SK-N-SH (cell line): ENCODE measurements at regions not wholly inside any gene's neighbourhood (a gene's known extent, or its start where the extent isn't known, plus 50 kb on each side); places are given as distances from the start of the nearest gene placed in this dataset.

ENCODE experiments used
- CTCF ChIA-PET: fragments of 300-600, 350-600 bp; formaldehyde crosslinking; extraction: SDS; loops from one replicate; lab custom pipeline; 2021; lab: Yijun Ruan, JAX
- POLR2A ChIA-PET: fragments of 350-600 bp; sonication (Branson Sonifier 250); formaldehyde crosslinking; extraction: SDS; loops from one replicate; lab custom pipeline; 2020; ENCODE audit warnings: antibody characterized with exemption, inconsistent platforms; lab: Yijun Ruan, JAX
- DNase-seq: peaks from one replicate; pipeline ENCODE4 v3.0.0; 2012
- H2AFZ ChIP-seq: fragments of 200-600 bp; sonication (generic); 2 replicates; pipeline ENCODE4 v1.8.1; 2016; ENCODE audit warnings: antibody characterized with exemption, mild to moderate bottlenecking, low read depth
- H3F3A ChIP-seq: fragments of 200-600 bp; sonication (generic); replicated peaks from 2 replicates; pipeline ENCODE3; 2016; ENCODE audit warnings: antibody characterized with exemption, mild to moderate bottlenecking; ENCODE audit not compliant: insufficient read depth
- H3K27ac ChIP-seq, 2 experiments: fragments of 200-500 bp in 1 of 2; fragments of 200-600 bp in 1 of 2; sonication (Bioruptor generic) in 1 of 2; sonication (generic), shearing (Covaris generic) in 1 of 2; 2 replicates each; pipeline versions ENCODE4 v1.5.1 to v1.6.1; 2014 to 2016; ENCODE audit warnings: low read depth in 2 of 2, inconsistent platforms in 1 of 2, low read length in 1 of 2, mild to moderate bottlenecking in 1 of 2, mixed read lengths in 1 of 2
- H3K27me3 ChIP-seq: fragments of 200-600 bp; sonication (generic), shearing (Covaris generic); 2 replicates; pipeline ENCODE4 v1.6.1; 2016; ENCODE audit warnings: mixed run types; ENCODE audit not compliant: insufficient read depth
- H3K36me3 ChIP-seq, 2 experiments: fragments of 200-500 bp in 1 of 2; fragments of 200-600 bp in 1 of 2; sonication (Bioruptor generic) in 1 of 2; sonication (generic) in 1 of 2; replicated peaks in 1 of 2; 2 replicates each; pipeline versions ENCODE3 to v1.5.1; 2014 to 2016; ENCODE audit warnings: low read length in 1 of 2, mild to moderate bottlenecking in 1 of 2; ENCODE audit not compliant: insufficient read depth in 2 of 2, control insufficient read depth in 1 of 2
- H3K4me1 ChIP-seq, 2 experiments: fragments of 200-500 bp in 1 of 2; fragments of 200-600 bp in 1 of 2; sonication (Bioruptor generic) in 1 of 2; sonication (generic), shearing (Covaris generic) in 1 of 2; 2 replicates each; pipeline versions ENCODE4 v1.5.1 to v1.6.1; 2014 to 2016; ENCODE audit warnings: low read depth in 1 of 2, low read length in 1 of 2, mixed run types in 1 of 2; ENCODE audit not compliant: insufficient read depth in 2 of 2, control insufficient read depth in 1 of 2
- H3K4me2 ChIP-seq: fragments of 200-600 bp; sonication (generic), shearing (Covaris generic); 2 replicates; pipeline ENCODE4 v1.6.1; 2017; ENCODE audit warnings: mixed run types
- H3K4me3 ChIP-seq, 2 experiments: fragments of 200-500 bp in 1 of 2; fragments of 200-600 bp in 1 of 2; sonication (Bioruptor generic) in 1 of 2; sonication (generic), shearing (Covaris generic) in 1 of 2; 2 replicates each; pipeline versions ENCODE4 v1.5.1 to v1.8.1; 2014 to 2016; ENCODE audit warnings: low read depth in 2 of 2, inconsistent platforms in 1 of 2, low read length in 1 of 2, mild to moderate bottlenecking in 1 of 2, mixed read lengths in 1 of 2, moderate library complexity in 1 of 2
- H3K79me2 ChIP-seq: fragments of 200-600 bp; sonication (generic); 2 replicates; pipeline ENCODE4 v1.8.1; 2017; ENCODE audit warnings: mild to moderate bottlenecking; ENCODE audit not compliant: insufficient read depth
- H3K9ac ChIP-seq: fragments of 200-600 bp; sonication (generic); 2 replicates; pipeline ENCODE4 v1.6.1; 2017; ENCODE audit warnings: mixed run types
- H3K9me2 ChIP-seq: fragments of 200-600 bp; sonication (generic); 2 replicates; pipeline ENCODE4 v1.6.1; 2017; ENCODE audit warnings: mixed run types
- H3K9me3 ChIP-seq: fragments of 200-600 bp; sonication (generic); 2 replicates; pipeline ENCODE4 v1.6.1; 2017; ENCODE audit warnings: mixed run types, mild to moderate bottlenecking, moderate library complexity
- H4K20me1 ChIP-seq: fragments of 200-600 bp; sonication (generic); 2 replicates; pipeline ENCODE4 v1.6.1; 2017; ENCODE audit warnings: mild to moderate bottlenecking, mixed run types; ENCODE audit not compliant: insufficient read depth
- CHD2 ChIP-seq: fragments of 150-350 bp; IDR thresholded peaks from 2 replicates; pipeline ENCODE4 v1.6.1; 2018; ENCODE audit warnings: low read length; ENCODE audit not compliant: partially characterized antibody
- EP300 ChIP-seq, 2 experiments: IDR thresholded peaks; 2 replicates each; pipeline versions ENCODE4 v1.4.0 to v1.6.1; 2012; ENCODE audit warnings: borderline replicate concordance in 1 of 2, low read depth in 1 of 2, low read length in 1 of 2
- EZH2phosphoT487 ChIP-seq: fragments of 200-600 bp; sonication (generic); IDR thresholded peaks from 2 replicates; pipeline ENCODE4 v1.6.1; 2017; ENCODE audit warnings: low read depth, mixed run types, mild to moderate bottlenecking, antibody characterized with exemption, moderate library complexity, borderline replicate concordance
- FOXJ3 ChIP-seq: sonication (generic); formaldehyde crosslinking; IDR thresholded peaks from 2 replicates; pipeline ENCODE4 v1.5.1; 2020; ENCODE audit warnings: mild to moderate bottlenecking, missing genetic modification reagents
- JUND ChIP-seq: IDR thresholded peaks from 2 replicates; pipeline ENCODE4 v1.4.0; 2012
- MXI1 ChIP-seq: IDR thresholded peaks from 2 replicates; pipeline ENCODE4 v1.6.1; 2012; ENCODE audit warnings: mild to moderate bottlenecking, low read depth, low read length, improper control_type of control experiment
- NFIC ChIP-seq: IDR thresholded peaks from 2 replicates; pipeline ENCODE4 v1.4.0; 2012; ENCODE audit warnings: borderline replicate concordance
- POLR2AphosphoS5 ChIP-seq: IDR thresholded peaks from 2 replicates; pipeline ENCODE4 v1.6.1; 2012; ENCODE audit warnings: low read depth, low read length
- RAD21 ChIP-seq: IDR thresholded peaks from 2 replicates; pipeline ENCODE4 v1.6.1; 2012; ENCODE audit warnings: mild to moderate bottlenecking, low read length
- RFX5 ChIP-seq: IDR thresholded peaks from 2 replicates; pipeline ENCODE4 v1.6.1; 2012; ENCODE audit warnings: mild to moderate bottlenecking, improper control_type of control experiment, low read length
- SIN3A ChIP-seq: IDR thresholded peaks from 2 replicates; pipeline ENCODE4 v1.6.1; 2012; ENCODE audit warnings: low read depth, mild to moderate bottlenecking, low read length, moderate library complexity, borderline replicate concordance
- SMC3 ChIP-seq: IDR thresholded peaks from 2 replicates; pipeline ENCODE4 v1.6.1; 2012; ENCODE audit warnings: low read depth, low read length, improper control_type of control experiment
- TAF1 ChIP-seq: IDR thresholded peaks from 2 replicates; pipeline ENCODE4 v1.6.1; 2012; ENCODE audit warnings: low read depth, mild to moderate bottlenecking, low read length, moderate library complexity, borderline replicate concordance
- TCF12 ChIP-seq: IDR thresholded peaks from 2 replicates; pipeline ENCODE4 v1.4.0; 2012
- TEAD4 ChIP-seq: IDR thresholded peaks from 2 replicates; pipeline ENCODE4 v1.4.0; 2012; ENCODE audit warnings: mild to moderate bottlenecking, borderline replicate concordance; ENCODE audit not compliant: insufficient read depth
- YY1 ChIP-seq: IDR thresholded peaks from 2 replicates; pipeline ENCODE4 v1.4.0; 2012; ENCODE audit warnings: low read depth, mild to moderate bottlenecking
- WGBS: methylation state at CpG from one replicate; pipeline ENCODE4 v1.1.6; 2017; ENCODE audit warnings: low lambda C conversion rate; 5-methylcytosine and 5-hydroxymethylcytosine counted together
- TF ChIP-seq, protein P1 (sequence below): fragments of 200-600 bp; sonication (generic); IDR thresholded peaks from 2 replicates; pipeline ENCODE4 v1.6.1; 2017; ENCODE audit warnings: antibody characterized with exemption, mild to moderate bottlenecking, moderate library complexity
- TF ChIP-seq, protein P2 (sequence below): IDR thresholded peaks from 2 replicates; pipeline ENCODE4 v1.4.0; 2012; ENCODE audit warnings: low read depth, borderline replicate concordance
- TF ChIP-seq, protein P3 (sequence below): fragments of 150-350 bp; IDR thresholded peaks from 2 replicates; pipeline ENCODE4 v1.6.1; 2017; ENCODE audit warnings: antibody characterized with exemption, low read length, low read depth, borderline replicate concordance

DNA sequence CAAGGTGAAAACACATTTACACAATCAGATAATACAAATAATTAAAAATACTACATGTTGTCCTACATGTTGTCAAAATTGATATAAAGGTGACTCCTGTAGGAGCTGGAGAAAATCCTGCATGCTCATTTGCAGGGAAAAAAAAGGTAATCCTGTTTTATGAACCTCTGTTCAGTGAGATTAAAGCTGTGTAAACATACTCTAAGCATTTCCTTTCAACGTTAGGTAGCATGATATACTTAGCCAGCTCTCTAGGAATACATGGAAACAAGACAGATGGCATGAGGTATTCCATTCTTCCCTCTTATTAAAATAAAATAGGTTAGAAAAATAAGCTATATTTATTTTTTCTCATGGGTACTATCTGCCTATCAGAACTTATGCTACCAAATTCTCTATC lies 635.7 kb upstream of the FLRT2 start (continued):
- TF ChIP-seq, protein P1, sequence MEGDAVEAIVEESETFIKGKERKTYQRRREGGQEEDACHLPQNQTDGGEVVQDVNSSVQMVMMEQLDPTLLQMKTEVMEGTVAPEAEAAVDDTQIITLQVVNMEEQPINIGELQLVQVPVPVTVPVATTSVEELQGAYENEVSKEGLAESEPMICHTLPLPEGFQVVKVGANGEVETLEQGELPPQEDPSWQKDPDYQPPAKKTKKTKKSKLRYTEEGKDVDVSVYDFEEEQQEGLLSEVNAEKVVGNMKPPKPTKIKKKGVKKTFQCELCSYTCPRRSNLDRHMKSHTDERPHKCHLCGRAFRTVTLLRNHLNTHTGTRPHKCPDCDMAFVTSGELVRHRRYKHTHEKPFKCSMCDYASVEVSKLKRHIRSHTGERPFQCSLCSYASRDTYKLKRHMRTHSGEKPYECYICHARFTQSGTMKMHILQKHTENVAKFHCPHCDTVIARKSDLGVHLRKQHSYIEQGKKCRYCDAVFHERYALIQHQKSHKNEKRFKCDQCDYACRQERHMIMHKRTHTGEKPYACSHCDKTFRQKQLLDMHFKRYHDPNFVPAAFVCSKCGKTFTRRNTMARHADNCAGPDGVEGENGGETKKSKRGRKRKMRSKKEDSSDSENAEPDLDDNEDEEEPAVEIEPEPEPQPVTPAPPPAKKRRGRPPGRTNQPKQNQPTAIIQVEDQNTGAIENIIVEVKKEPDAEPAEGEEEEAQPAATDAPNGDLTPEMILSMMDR, result no peak
- no peak for TF ChIP-seq RFX5
- TF ChIP-seq POLR2AphosphoS5, result no peak
- no peak for TF ChIP-seq CHD2
- TF ChIP-seq JUND, result no peak

DNA sequence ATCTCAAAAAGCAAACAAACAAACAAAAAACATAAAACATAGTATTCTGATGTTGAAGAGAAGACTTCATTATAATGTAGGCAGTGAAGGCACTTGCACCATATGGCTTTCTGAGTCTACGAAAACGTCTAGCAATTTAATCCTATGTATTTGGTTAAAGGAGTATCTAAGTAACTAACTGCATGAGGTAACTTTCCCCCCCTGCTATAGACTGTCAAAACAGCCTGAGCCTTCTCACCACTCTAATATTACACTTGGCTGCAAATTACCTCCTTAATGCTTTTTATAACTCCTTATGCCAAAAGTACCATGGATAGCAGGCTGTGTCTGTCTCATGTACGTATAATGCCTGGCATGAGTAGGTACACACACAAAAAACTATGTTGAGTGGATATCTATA lies 607.6 kb upstream of the FLRT2 start:
- DNase-seq, result no peak
- H3K9ac ChIP-seq, result no peak overlapping the region
- H3K79me2 ChIP-seq, result no peaks in the 10 kb centered on the region
- H3K9me3 ChIP-seq, result no peaks in the 10 kb centered on the region
- ChIA-PET CTCF (no interaction called here), POLR2A (no interaction called here)
- no peaks in the 10 kb centered on the region for H3K9me2 ChIP-seq
- H3K27ac ChIP-seq, result no peak overlapping the region
- no peaks in the 10 kb centered on the region for H3K36me3 ChIP-seq
- TF ChIP-seq SIN3A, result no peak
- TF ChIP-seq, protein P2, sequence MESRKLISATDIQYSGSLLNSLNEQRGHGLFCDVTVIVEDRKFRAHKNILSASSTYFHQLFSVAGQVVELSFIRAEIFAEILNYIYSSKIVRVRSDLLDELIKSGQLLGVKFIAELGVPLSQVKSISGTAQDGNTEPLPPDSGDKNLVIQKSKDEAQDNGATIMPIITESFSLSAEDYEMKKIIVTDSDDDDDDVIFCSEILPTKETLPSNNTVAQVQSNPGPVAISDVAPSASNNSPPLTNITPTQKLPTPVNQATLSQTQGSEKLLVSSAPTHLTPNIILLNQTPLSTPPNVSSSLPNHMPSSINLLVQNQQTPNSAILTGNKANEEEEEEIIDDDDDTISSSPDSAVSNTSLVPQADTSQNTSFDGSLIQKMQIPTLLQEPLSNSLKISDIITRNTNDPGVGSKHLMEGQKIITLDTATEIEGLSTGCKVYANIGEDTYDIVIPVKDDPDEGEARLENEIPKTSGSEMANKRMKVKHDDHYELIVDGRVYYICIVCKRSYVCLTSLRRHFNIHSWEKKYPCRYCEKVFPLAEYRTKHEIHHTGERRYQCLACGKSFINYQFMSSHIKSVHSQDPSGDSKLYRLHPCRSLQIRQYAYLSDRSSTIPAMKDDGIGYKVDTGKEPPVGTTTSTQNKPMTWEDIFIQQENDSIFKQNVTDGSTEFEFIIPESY, result no peak
- TF ChIP-seq RAD21, result no peak
- no peak for TF ChIP-seq TEAD4
- no peak for TF ChIP-seq CHD2
- TF ChIP-seq NFIC, result no peak
- TF ChIP-seq TAF1, result no peak
- no peak for TF ChIP-seq JUND
- TF ChIP-seq FOXJ3 (CRISPR knock-in tag), result no peak
- TF ChIP-seq EP300 (IDR thresholded peaks at IDR 0.05; ENCODE audit: borderline replicate concordance in 1 of 2, low read depth in 1 of 2, low read length in 1 of 2), result no peak
- TF ChIP-seq POLR2AphosphoS5, result no peak
- no peaks in the 10 kb centered on the region for H3K4me1 ChIP-seq
- WGBS, result 2% methylated on average over 3 of the region's 3 CpGs
- H3K27me3 ChIP-seq, result no peaks in the 10 kb centered on the region
- H2AFZ ChIP-seq, result no peak overlapping the region
- no peak overlapping the region for H3K4me2 ChIP-seq
- no peak overlapping the region for H3K4me3 ChIP-seq
- no peaks in the 10 kb centered on the region for H4K20me1 ChIP-seq
- H3F3A ChIP-seq, result no peaks in the 10 kb centered on the region

DNA sequence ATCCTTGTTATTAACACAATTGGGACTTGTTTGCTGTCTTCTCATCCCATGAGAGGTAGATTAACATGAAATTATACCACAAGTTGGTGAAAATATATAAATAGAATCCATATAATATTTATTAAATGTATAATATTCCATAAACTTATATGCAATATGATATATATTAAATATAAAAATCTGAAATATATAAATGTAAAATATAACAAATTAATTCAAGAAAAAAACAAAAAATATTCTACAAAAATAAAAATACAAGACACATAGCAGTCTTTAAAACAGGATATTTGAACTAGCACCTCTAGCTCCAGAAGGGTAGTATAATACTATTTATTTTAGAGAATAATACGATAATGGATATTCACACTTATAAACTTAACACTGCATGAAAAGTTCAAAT lies 603.3 kb upstream of the FLRT2 start:
- Histone ChIP-seq H3K9me3 (no peaks in the 10 kb centered on the region), H3K4me3 (no peak overlapping the region), H3K27me3 (no peaks in the 10 kb centered on the region), H3K9me2 (no peaks in the 10 kb centered on the region), H3F3A (no peaks in the 10 kb centered on the region), H3K36me3 (no peaks in the 10 kb centered on the region), H3K4me2 (no peak overlapping the region), H3K79me2 (no peaks in the 10 kb centered on the region), H3K9ac (no peak overlapping the region), H3K27ac (no peak overlapping the region), H3K4me1 (no peaks in the 10 kb centered on the region), H4K20me1 (no peaks in the 10 kb centered on the region), H2AFZ (no peak overlapping the region)
- CTCF ChIA-PET, result no interaction called here
- DNase-seq, result no peak
- TF ChIP-seq YY1 (no peak), MXI1 (no peak), SIN3A (no peak), TAF1 (no peak), EZH2phosphoT487 (no peak), SMC3 (no peak), TCF12 (no peak), FOXJ3 (CRISPR knock-in tag) (no peak)
- TF ChIP-seq, protein P3, sequence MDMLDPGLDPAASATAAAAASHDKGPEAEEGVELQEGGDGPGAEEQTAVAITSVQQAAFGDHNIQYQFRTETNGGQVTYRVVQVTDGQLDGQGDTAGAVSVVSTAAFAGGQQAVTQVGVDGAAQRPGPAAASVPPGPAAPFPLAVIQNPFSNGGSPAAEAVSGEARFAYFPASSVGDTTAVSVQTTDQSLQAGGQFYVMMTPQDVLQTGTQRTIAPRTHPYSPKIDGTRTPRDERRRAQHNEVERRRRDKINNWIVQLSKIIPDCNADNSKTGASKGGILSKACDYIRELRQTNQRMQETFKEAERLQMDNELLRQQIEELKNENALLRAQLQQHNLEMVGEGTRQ, result no peak
- TF ChIP-seq, protein P2, result no peak
- 27% methylated on average over 1 of the region's 1 CpG for WGBS
- POLR2A ChIA-PET, result no interaction called here
